Gastroesophageal sphincter (tissue), 3 donors: ENCODE measurements at regions not wholly inside any gene's neighbourhood (a gene's known extent, or its start where the extent isn't known, plus 50 kb on each side); places are given as distances from the start of the nearest gene placed in this dataset.

Experiments
- POLR2A ChIP-seq, 2 donors: fragments of 450-650 bp; IDR thresholded peaks; one replicate each; pipeline ENCODE4 v1.6.1; 2017; ENCODE audit warnings: antibody characterized with exemption in 2 of 2, mild to moderate bottlenecking in 2 of 2, moderate library complexity in 1 of 2
- POLR2AphosphoS5 ChIP-seq: sonication (generic); formaldehyde crosslinking; IDR thresholded peaks from one replicate; pipeline ENCODE4 v1.6.1; 2017; ENCODE audit warnings: antibody characterized with exemption
- TF ChIP-seq, protein P1 (sequence below), 4 experiments: fragments of 200-600 bp in 2 of 4; fragments of 450-650 bp in 2 of 4; sonication (generic) in 1 of 4; IDR thresholded peaks; one replicate each; pipeline ENCODE4 v1.5.1; 2017 to 2019; ENCODE audit warnings: antibody characterized with exemption in 4 of 4, mild to moderate bottlenecking in 2 of 4, moderate library complexity in 2 of 4

DNA sequence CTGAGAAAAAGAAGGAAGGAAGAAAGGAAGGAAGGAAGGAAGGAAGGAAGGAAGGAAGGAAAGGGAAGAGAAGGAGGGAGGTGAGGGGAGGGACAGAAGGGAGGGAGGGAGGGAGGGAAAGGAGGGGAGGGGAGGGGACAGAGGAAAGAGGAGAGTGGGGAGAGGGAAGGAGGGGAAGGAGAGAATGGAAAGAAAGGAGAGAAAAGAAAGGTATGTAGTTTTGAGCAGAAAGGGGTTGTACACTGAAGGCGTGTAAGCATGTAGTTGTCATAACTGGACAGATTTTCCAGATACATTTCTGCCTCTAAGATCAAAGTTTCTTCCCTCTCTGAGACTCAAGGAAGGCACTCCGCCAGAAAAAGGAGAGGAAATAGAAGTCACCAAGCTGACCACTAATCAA is 113.4 kb upstream of the KBTBD8 start:
- TF ChIP-seq, protein P1, sequence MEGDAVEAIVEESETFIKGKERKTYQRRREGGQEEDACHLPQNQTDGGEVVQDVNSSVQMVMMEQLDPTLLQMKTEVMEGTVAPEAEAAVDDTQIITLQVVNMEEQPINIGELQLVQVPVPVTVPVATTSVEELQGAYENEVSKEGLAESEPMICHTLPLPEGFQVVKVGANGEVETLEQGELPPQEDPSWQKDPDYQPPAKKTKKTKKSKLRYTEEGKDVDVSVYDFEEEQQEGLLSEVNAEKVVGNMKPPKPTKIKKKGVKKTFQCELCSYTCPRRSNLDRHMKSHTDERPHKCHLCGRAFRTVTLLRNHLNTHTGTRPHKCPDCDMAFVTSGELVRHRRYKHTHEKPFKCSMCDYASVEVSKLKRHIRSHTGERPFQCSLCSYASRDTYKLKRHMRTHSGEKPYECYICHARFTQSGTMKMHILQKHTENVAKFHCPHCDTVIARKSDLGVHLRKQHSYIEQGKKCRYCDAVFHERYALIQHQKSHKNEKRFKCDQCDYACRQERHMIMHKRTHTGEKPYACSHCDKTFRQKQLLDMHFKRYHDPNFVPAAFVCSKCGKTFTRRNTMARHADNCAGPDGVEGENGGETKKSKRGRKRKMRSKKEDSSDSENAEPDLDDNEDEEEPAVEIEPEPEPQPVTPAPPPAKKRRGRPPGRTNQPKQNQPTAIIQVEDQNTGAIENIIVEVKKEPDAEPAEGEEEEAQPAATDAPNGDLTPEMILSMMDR (IDR thresholded peaks at IDR 0.05): no peak
- TF ChIP-seq POLR2AphosphoS5: no peak
- no peak for TF ChIP-seq POLR2A (IDR thresholded peaks at IDR 0.05)
